Mesenteric fat pad (tissue), 1 donor: ENCODE measurements at regions not wholly inside any gene's neighbourhood (a gene's known extent, or its start where the extent isn't known, plus 50 kb on each side); places are given as distances from the start of the nearest gene placed in this dataset.

Experiments used
- DNase-seq: peaks from one replicate; pipeline ENCODE4 v3.0.0-alpha.2; 2020; ENCODE audit warnings: low spot score
- donor health status: DM: yes; HTN: yes; CAD: no.

DNA sequence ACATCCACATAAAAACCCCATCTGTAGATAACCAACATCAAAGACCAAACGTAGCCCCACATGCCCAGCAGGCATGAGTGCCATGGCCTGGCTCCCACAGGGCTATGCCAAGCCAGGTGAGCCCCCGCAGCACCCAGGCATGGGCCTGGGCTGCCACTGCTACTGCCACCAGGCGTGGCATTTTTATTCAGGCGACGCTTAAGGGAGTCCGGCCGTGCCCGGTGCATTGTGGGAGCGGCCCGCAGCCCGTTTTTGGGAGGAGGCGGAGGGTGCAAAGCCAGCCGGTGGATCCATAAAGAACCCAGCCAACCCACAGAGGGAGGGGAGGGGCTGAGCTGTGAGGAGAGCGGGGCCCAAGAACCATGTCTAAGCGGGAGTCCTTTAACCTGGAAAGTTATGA, 83.6 kb downstream of the XIST start:
- DNase-seq: peak; percentile 77

- peak; percentile 53 for DNase-seq
Measured at GRCh38 chrX:73768160-73768559, 84.4 kb downstream of the XIST start.

GRCh38 chrX:73767017-73767416, 85.5 kb downstream of the XIST start:
- DNase-seq: no peak

DNA sequence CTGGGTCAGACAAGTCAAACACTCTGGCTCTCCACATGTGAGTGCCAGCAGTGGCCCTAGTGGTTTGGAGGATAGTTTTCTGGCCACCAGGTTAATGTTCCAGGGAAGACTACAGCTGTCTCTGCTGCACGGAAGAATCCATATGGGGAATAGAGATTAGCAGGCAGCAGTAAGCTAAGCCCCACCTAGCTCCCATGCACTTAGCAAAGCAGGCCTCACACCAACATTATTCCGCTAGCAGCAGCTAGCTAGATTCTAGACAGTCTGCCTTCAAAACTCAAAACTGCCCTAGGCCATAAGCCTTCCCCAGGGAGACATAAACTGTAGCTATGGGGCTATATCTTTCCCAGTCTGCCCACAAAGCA, 86.1 kb downstream of the XIST start:
- DNase-seq: no peak

DNA sequence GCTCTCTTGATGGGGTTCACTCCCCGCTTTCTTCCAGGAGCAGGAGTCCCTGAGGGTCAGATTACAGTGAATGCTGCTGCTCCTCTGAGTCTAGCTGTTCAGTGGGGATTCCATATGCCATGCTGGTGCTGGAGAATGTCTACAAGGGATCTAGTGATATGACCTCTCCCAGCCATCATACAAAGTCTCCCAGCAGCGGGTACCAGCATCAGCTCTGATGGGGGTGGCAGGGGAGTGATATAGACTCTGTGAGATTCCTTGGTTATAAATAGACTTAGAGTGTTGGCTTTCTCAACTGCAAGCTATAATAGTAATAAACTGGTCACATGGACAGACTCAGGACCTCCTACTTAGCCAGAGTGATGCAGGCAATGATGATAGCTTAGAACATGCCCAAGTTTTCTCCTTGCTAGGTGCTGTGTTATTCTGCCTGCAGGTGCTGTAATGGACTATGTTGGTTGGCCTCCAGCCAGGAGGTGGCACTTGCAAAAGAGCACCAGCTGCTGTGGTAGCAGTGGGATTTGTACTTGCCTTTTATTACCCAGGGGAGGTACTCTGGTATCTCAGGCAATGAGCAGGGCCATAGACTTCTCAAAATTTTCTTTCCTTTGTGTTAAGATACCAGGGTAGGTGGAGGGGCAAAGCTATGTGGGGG, 86.6 kb downstream of the XIST start:
- no peak for DNase-seq

DNA sequence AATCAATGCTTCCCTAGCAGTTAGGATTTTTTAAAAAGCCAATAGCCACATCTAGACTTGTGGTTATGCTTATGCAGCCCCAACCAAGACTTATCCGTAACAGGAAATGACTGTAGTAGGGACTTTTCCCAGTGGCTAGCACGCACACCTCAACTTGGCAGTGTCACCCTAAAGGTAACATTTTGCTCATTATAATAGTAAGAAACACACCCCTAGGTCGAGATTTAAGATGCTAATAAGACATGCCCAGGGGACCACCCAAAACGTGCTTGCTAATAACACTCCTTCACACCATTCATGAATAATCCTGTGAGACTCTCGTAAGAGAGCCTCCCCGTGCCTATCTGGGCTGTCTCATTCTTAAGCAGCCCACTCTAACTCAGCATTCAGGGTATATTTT, 94.3 kb downstream of the XIST start:
- no peak for DNase-seq
